Hematopoietic multipotent progenitor cell treated with erythropoietin and hydrocortisone succinate and interleukin-3 and kit ligand, for 6 days (in vitro differentiated cells): ENCODE measurements at regions not wholly inside any gene's neighbourhood (a gene's known extent, or its start where the extent isn't known, plus 50 kb on each side); places are given as distances from the start of the nearest gene placed in this dataset.

ENCODE experiments used
- DNase-seq: peaks from one replicate; pipeline ENCODE4 v3.0.0-alpha.2; 2015

DNA sequence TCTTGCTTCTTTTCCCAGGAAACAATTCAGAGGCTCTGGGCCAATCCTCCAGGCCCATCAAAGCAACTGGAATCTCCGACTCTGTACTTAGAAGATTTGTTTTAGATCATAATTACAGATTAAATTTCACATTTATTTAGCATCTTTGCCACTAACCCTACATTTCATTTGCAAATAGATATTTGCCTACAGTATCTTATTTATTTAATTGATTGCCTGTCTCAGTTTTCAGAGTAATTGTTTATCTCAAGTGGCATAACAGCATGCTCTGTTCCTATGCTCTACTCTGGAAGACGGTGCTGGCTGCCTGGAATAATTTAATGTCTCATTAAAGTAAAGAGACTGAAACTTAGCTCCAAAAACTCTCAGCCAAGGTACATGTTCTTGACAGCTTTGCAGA lies 213.4 kb downstream of the HNMT start:
- no peak for DNase-seq

DNA sequence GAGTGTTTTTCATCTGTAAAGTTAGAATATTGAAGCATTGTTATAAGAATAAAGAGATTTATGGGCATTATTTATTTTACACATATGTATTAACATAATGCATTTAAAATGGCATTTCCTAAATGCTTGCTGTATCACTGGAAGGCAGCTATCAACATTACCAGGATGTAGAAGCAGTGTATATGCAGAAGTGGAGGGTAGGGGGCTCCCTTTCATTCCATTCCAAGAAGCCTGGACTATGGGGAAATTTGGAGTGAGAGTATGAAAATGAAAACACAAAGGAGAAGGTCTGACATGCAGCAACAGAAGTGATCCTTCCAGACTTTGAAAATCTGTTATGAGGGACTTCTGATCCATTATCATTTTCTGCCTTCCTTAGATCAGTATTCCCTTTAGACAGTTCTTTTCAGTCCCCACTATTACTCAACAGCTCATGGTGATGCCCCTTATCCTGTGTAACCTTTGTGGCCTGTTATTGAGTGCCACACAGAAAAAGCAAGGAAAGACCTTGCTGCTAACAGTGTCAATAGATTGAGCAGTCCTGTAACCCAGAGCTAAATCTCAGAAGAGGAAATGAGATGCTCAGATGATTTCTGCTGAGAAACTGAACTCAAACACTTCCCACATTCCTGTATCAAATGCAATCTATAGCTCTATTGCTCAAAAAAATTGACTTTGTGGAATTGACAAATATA lies 216.6 kb downstream of the HNMT start:
- DNase-seq, result no peak

DNA sequence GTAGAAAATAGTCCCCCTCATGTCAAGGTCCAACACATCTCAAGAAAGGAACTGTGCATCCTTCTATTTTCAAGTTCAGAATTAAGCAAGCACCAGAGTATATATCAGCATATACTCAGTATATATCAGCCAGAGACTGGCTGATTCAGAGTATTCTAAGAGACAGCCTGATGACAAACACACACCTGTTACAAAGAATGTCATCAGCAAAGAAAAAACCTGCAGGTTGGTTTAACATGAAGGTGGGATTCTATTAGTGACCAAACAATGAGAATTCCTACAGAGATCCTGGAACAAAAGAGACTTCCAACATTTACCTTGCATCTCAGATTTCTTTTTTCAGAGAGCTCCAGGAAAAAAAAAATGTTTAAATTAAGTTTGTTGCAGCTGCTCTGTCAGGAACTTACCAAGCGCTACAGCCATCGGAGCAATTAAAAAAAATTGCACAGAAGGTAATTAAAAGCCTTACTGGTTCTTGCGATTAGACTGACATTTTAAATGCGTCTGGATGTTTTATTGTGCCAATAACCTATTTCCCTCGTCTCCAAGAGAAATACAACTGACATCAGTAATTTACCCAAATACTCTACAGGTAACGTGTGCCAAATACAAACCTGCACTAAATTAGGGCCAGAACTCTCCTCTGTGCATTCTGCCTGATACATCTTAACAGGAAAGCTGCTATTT lies 218.1 kb downstream of the HNMT start:
- no peak for DNase-seq

DNA sequence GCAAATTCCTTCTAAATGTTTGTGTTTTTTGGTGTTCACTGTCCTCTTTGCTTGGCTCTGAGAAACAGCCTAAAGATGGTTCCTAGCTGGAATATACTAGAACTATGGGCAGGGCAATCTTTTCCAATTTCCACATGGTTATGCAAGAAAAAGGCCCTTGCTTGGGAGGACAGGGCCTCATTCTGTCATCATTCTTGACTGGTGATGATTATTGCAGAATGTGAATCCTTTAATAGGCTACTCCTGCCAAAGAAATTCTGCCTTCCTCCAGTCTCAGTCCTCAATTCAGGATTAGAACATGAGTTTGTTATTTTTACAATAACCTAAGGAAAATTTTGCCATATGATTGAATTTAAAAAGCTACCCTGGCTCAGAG lies 218.7 kb downstream of the HNMT start:
- no peak for DNase-seq

DNA sequence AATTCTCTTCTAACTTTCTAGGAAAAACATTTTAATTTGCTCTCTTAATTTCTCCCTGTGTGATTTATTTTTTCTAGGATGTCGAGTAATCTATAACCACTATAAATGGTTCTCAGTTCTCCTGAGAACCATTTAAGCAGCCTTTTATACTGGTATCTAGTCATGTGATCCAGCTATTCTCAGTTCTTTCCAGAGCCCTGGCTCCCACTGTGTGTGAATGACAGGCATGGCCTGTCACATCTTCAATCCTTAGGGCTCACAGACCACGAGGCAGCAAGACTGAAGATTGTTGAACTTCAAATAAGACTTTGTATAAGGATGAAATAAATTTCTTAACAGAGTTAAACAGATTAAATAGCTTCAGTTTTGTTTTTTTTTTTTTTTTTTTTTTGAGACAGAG lies 219.4 kb downstream of the HNMT start:
- DNase-seq, result no peak

DNA sequence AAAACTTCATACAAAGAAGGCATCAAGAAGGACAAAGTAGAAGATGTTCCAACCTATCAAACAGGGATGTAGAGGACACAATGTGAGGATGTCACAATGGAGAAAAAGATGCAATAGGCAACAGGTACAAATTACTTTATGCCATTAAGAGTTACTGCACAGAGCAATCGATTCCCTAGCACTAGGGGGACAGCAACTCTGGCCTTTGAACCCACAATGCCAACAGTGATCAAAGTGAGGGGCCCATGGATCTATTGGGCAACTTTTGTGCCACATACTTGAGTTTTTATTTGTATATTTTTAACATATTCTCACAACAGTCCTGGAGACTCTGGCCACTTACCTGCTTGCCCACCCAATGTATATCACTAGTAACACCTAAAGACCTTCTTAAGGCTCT lies 220.2 kb downstream of the HNMT start:
- DNase-seq, result no peak

DNA sequence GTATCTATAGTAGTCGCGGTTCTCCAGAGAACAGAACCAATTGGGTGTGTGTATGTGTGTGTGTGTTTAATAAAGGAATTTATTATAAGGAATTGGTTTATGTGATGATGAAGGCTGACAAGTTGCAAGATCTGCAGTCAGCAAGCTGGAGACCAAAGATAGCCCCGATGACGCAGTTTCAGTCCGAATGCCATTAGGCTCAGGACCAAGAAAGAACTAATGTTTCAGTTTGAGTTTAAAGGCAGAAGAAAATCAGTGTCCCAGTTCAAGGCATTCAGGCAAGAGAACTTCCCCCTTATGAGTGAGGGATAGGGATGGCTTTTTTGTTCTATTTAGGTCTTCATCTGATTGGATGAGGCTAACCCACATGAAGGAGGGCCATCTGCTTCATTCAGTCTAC lies 221.6 kb downstream of the HNMT start:
- no peak for DNase-seq

DNA sequence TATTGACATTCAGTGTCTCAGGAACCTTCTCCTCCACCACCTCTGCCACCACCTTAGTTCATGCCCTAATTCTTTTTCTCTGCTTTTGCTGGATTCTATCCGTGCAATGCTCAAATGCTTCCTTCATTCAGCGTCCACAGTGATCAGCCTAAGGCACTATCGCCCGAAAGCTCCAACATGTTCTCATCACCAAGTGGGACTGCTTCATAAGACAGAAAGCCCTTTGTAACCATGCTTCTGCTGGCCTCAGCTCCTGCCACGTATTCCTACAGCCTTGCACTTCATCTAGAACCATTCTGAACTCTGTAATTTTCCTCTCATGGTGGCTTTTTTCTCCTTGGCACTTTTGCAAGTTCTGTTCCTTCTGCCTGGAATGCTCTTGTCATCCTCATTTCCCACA lies 222.9 kb downstream of the HNMT start:
- no peak for DNase-seq

DNA sequence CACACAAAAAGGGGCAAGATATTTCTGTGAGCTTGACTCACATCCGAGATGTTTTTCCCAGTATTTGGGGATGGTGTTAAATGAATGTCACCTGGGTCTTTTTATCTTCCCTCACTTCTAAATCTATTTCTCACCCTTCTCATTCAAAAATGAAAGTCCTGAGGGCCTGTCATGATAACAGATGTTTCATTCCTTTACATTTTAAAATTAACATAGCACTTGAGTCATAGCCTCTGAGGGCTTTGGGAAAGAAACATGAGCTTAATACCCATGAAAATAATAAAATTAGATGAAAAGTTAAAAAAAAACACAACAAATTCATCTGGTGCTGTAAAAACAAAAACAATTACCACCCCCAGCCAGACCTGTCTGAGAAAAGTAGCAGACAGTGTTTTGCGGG lies 226.7 kb downstream of the HNMT start:
- no peak for DNase-seq

DNA sequence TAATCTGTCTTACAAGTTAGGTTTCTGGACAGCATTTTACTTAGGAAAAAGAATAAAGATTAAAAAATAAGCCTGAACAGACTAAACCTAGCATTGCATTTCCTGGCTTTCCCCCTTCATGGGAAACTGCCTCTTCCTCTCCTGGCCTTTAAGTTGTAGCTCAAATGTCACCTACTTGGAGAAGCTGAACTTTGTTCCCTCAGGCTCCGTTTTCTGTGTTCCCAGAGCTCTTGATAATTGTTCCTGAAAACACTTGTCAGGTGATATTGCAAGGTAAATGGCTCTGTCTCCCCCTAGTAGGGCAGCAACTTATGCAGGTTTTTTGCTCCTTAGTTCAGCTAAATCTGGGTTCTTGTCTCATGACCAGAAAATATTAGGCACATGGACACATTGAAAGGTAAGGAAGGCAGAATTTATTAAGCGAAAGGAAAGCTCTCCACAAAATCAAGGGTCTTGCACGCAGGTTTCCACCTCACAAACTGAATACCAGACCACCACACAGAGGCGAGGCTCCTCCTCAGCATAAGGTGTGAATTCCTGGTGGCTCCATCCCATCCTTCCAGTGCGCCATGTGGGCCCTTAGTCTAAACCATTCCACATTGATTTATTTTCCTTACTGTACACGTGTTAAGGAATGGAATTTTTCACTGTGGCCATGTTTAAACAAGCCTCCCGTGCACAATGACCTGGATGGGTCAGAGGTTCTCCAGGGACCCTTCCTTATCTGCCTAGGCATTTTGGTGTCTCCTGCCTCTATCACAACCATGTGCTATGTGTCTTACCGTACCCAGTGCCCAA lies 229.3 kb downstream of the HNMT start:
- no peak for DNase-seq

DNA sequence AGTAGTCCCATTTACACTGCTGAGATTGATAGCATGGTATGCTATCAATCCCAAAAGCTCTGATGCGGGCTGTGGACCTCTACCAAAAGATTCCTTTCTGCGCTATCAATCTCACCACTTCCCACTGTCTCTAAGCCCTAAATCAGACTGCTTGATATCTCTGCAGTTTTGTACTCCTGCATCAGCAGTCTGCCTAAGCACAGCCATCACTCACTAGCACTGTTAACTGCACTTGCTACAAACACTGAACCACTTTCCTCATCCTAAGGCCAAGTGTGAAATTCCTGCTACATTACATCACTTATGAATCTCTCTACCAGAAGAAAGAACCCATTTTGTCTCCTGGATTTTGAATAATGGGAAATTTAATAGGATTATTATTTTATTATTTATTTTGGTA lies 237.0 kb downstream of the HNMT start:
- DNase-seq, result no peak

DNA sequence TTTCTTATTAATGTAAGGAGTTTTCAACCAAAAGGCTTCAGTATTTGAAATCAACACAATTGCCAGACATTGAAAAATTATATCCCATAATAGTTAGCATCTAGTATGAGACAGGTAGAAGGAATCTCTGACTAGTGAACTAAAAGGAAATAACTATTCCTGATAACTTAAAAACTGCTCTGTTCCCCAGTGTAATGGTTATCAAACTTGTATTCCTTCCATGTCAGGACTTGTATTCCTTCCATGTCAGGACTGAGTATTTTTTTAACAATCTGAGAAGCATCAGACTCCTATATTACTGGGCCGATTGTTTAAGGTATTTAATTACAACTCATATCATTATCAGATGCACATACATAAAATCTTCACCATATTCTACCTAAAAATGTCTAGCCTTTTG lies 238.5 kb downstream of the HNMT start:
- DNase-seq, result no peak

DNA sequence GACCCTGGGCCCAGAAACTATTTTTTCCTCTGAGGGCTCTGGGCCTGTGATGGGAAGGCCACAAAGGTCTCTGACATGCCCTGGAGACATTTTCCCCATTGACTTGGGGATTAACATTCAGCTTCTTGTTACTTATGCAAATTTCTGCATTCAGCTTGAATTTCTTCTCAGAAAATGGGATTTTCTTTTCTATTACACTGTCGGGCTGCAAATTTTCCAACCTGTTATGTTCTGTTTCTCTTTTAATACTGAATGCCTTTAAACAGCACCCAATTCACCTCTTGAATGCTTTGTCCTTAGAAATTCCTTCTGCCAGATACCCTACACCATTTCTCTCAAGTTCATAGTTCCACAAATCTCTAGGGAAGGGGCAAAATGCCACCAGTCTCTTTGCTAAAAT lies 241.0 kb downstream of the HNMT start:
- DNase-seq, result no peak

DNA sequence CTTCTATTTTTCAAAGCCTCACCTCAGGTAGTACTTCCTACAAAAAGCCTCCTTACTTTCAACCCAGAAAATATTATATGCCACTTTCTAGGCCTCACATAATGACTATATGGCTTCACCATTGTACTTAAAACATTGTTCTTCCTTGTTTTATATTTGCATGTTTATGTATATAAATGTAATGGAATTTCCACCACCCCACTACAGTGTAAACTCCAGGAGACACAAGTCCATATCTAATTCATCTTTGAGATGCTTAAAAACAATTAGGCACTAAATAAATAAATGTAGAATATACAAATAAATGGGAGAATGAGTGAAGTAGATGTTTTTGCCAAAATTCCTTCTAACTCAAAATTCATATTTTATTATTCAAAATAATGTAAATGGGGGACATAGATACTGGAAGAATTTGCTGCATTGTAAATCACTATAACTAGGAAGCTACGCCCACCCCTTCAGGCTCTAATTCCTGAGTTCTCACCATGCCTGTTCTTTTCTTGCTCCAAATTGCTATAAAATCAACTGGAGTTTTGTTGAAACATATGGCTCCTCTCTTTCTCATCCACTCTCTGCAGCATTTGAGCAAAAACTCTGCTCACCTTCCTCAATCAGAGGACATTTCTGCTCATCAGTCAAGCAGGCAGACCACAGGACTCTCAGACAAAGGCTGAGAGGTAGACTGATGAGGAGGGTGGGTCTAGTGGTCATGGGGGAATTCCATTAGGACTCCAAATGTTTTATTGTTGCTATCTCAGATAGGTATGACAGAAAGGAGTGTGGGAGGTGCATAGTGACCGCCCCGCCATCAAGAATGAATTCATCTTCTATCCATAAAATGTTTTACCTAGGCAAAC lies 243.0 kb downstream of the HNMT start:
- no peak for DNase-seq

DNA sequence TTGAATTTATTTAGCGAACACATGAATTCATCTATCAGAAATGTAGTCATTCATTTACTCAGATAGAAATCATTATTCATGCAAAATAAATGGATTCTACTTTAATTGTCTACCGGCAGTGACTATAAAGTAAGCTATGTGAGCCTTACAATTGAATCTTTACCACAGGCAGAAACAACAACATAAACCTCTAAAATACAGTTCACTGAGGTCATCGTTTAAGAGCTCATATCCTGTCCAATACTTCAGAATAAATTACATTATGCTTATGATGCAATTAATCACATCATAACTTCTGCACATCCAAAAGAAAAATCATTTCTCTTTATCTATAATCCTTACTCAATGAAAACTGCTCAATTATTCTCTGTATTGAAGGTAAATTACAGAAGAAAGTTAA lies 244.7 kb downstream of the HNMT start:
- DNase-seq, result no peak

DNA sequence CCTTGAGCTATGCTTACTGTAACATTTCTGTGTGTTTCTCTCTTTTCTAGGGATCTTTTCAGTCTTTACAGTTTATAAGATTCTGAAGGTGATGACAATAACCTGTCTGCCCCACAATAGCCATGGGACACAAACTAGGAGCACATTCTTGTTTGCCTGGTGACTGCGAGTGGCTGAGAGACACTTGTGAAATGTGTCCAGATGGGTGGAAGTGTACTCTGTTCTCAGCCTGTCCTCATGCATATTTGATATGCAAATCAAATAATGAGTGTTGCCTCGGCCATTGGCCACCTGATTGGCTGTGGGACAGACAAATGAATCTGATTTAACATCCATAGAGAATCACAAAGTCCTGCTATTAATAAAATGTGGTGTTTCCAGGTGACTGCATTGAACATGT lies 246.2 kb downstream of the HNMT start:
- DNase-seq, result no peak

DNA sequence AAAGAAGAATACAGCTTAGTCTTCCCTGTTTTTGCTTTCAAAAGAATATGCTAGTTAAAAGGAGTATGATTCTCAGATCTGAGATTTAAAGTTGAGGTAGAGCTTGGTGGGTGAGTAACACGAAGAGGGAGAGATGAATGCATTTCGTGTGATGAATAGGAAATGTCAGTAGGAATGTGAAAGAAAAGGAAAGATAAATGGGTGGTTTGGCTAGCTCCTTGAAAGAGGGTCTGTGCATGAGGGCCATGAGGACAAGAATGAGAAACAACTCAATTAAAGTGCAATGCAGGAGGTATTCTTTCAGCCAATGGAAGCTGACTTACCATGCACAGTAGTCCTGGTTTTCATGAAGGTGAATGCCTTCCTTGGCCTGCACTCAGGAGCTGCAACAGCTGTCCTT lies 248.2 kb downstream of the HNMT start:
- no peak for DNase-seq

DNA sequence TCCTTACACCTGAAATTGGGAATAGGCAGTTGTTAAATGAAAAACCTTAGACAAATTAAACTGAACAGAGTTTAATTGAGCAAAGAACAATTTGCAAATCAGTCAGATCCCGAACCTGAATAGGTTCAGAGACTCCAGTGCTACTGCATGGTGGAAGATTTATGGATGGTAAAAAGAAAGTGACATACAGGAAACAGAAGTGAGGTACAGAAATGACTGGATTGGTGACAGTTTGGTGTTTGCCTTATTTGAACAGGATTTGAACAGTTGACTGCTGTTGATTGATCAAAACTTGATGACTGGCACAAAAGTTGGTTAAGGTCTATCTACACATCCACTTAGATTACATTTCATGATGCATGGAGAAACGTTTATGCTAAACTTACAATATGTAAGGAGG lies 248.8 kb downstream of the HNMT start:
- DNase-seq, result no peak

DNA sequence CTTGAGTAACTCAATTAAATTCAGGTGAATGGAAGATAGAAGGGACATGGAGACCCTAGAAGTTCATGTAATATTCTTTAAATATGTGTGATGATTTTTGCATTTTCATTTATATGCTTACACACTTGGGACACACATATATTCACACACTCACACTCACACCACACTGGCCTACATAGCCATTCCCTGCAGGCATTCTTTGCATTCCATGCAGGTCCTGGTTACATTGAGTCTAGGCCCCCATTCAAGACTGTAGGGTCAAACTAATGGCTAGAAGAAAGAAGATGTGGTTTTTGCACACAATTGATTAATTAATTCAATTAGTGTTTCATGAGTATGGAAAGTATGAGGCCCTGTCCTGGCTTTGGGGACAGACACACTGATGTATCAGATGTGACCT lies 249.4 kb downstream of the HNMT start:
- DNase-seq, result no peak

DNA sequence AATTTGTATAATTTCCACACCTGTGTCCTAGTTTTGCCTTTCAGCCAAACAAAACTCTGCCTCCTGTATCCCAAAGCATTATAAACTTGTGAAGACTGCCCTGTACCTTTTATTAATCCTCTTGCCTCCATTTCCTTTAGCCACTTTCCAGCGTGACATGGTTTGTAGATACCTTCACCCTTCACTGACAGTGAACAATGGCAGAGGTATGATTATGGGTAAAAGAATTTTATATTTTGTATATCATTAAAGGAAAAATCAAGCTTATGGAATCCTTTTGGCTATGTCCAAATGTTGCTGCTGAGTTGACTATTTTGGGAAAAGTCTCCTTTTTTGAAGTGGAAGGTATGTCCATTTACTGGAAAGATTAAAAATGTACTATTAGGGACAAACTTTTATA lies 251.7 kb downstream of the HNMT start:
- no peak for DNase-seq

DNA sequence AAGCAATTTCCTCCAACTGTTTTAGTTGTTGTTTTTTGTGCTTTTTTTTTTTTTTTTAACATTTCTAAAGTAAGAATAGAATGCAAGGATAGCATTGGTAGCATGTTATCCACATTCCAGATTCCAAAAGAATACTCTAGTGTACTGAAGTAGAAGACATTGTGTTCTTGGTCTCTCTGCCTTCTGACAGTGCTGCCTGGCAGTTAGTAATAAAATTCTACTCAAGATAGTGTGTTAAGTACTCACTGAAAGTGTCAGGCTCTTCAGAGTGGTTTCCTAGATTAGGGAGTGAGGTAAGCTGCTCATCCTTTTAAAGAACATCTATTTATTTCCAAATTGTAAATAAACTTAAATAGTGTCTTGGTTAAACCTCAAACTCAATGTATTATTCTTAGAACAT lies 253.7 kb downstream of the HNMT start:
- no peak for DNase-seq

DNA sequence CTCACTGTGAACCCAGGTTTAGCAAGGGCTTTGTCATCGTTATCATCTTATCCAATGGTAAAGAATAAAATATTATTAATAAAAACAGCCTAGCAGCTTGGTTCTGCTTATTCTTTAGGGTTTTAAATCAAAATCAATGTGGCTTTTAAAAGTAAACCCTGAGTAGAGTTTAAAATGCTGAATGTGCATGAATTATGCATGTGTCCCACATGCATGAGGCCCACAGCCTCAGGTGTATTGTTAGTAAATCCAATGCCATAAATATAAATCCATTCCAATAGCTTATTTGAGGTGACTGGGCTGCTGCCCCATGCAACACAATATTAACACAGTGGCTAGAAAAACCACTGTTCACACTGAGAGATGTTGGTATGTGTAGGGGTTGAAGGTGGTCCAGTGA lies 254.1 kb downstream of the HNMT start:
- DNase-seq, result no peak

DNA sequence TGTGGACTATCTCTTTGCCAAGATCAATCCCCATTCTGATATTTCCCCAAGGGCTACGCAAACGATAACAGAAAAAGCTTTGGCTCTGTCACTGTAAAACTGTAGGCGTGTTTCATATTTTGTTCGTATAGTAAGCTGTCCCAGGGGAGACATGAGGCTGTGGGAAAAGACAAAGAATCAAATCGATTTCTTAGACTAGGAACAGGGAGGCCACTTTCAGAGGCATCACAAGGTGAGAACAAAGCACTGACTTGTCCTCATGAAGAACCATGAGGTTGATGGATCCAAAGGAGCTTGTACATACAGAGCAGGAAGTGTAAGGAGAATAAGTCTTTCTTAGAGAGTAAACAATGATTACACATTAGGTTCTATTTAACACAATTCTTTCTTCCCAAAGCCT lies 255.7 kb downstream of the HNMT start:
- DNase-seq, result no peak
